ENCODE measurements at regions not wholly inside any gene's neighbourhood (a gene's known extent, or its start where the extent isn't known, plus 50 kb on each side); places are given as distances from the start of the nearest gene placed in this dataset.

DNA sequence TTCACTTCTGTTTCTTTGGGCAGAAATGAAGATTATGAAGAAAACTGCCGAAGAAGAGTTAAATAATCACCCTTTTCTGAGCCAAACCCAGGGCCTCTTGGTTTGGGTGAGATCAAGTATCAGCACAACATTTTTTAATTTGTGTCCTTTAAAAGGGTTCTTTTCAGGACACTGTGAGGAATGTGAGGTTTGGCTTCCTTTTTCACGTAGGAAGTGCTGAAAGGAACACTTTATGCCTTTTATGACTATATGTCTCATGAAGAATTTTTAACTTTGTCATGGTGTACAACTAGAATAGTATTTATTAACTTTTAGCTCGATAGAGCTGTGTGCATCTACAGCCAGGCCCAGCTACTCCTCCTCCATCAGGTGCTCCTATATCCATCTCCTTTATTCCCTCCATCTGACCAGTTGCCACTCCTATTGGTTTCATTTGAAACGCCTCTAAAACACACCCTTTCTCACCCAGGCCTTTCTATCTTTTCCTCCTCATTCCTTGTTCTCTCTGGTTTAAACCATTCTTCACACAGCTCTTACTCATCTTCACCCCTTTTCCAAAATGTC is 103.6 kb upstream of the LRIG3 start:
- TF ChIP-seq SETDB1 (IDR thresholded peaks at IDR 0.05; ENCODE audit: insufficient read length, low read length) (no peak), ZNF660 (tag by site-specific recombination; IDR thresholded peaks at IDR 0.05) (no peak)
- TF ChIP-seq, protein P1, sequence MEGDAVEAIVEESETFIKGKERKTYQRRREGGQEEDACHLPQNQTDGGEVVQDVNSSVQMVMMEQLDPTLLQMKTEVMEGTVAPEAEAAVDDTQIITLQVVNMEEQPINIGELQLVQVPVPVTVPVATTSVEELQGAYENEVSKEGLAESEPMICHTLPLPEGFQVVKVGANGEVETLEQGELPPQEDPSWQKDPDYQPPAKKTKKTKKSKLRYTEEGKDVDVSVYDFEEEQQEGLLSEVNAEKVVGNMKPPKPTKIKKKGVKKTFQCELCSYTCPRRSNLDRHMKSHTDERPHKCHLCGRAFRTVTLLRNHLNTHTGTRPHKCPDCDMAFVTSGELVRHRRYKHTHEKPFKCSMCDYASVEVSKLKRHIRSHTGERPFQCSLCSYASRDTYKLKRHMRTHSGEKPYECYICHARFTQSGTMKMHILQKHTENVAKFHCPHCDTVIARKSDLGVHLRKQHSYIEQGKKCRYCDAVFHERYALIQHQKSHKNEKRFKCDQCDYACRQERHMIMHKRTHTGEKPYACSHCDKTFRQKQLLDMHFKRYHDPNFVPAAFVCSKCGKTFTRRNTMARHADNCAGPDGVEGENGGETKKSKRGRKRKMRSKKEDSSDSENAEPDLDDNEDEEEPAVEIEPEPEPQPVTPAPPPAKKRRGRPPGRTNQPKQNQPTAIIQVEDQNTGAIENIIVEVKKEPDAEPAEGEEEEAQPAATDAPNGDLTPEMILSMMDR (tag by site-specific recombination; IDR thresholded peaks at IDR 0.05) = no peak
